ENCODE measurements at regions not wholly inside any gene's neighbourhood (a gene's known extent, or its start where the extent isn't known, plus 50 kb on each side); places are given as distances from the start of the nearest gene placed in this dataset.

- TF ChIP-seq CTCF (IDR thresholded peaks at IDR 0.05; ENCODE audit: low read depth, low read length, poor library complexity, severe bottlenecking) (no peak), EZH2phosphoT487 (IDR thresholded peaks at IDR 0.05; ENCODE audit: borderline replicate concordance, low read length) (no peak)
Measured at GRCh38 chr9:102842423-102842822, 152.7 kb upstream of the CYLC2 start.

Data from DOHH2 (cell line).